ENCODE measurements at regions not wholly inside any gene's neighbourhood (a gene's known extent, or its start where the extent isn't known, plus 50 kb on each side); places are given as distances from the start of the nearest gene placed in this dataset.

GRCh38 chr18:4823091-4823490, 368.0 kb upstream of the DLGAP1 start:
- no peak for ATAC-seq (ENCODE audit: low read depth)
- Histone ChIP-seq H3K27ac (ENCODE audit: poor library complexity, severe bottlenecking) (no peak overlapping the region), H3K27me3 (ENCODE audit: insufficient read depth, poor library complexity, severe bottlenecking) (no peaks in the 10 kb centered on the region), H3K4me3 (ENCODE audit: severe bottlenecking) (no peak overlapping the region), H3K4me1 (ENCODE audit: insufficient read depth, poor library complexity, severe bottlenecking) (no peaks in the 10 kb centered on the region), H3K36me3 (ENCODE audit: low read depth) (no peaks in the 10 kb centered on the region), H3K9me3 (ENCODE audit: severe bottlenecking) (peaks cover 2% of the 10 kb centered on the region)
- no peak for TF ChIP-seq CTCF (IDR thresholded peaks at IDR 0.05; ENCODE audit: poor library complexity, severe bottlenecking)
- no peak for DNase-seq (ENCODE audit: low spot score)

- Histone ChIP-seq H3K4me3 (ENCODE audit: severe bottlenecking) (no peak overlapping the region), H3K4me1 (ENCODE audit: insufficient read depth, poor library complexity, severe bottlenecking) (no peaks in the 10 kb centered on the region), H3K9me3 (ENCODE audit: severe bottlenecking) (peaks cover 2% of the 10 kb centered on the region), H3K36me3 (ENCODE audit: low read depth) (no peaks in the 10 kb centered on the region), H3K27me3 (ENCODE audit: insufficient read depth, poor library complexity, severe bottlenecking) (no peaks in the 10 kb centered on the region), H3K27ac (ENCODE audit: poor library complexity, severe bottlenecking) (no peak overlapping the region)
- TF ChIP-seq CTCF (IDR thresholded peaks at IDR 0.05; ENCODE audit: poor library complexity, severe bottlenecking) = no peak
- no peak for DNase-seq (ENCODE audit: low spot score)
- ATAC-seq (ENCODE audit: low read depth) = no peak
These were observed 366.7 kb upstream of the DLGAP1 start for GRCh38 chr18:4821801-4822200.

- TF ChIP-seq CTCF (IDR thresholded peaks at IDR 0.05; ENCODE audit: poor library complexity, severe bottlenecking) = no peak
- Histone ChIP-seq H3K4me1 (ENCODE audit: insufficient read depth, poor library complexity, severe bottlenecking) (no peaks in the 10 kb centered on the region), H3K9me3 (ENCODE audit: severe bottlenecking) (peaks cover 6% of the 10 kb centered on the region), H3K4me3 (ENCODE audit: severe bottlenecking) (no peak overlapping the region), H3K27ac (ENCODE audit: poor library complexity, severe bottlenecking) (no peak overlapping the region), H3K36me3 (ENCODE audit: low read depth) (no peaks in the 10 kb centered on the region), H3K27me3 (ENCODE audit: insufficient read depth, poor library complexity, severe bottlenecking) (no peaks in the 10 kb centered on the region)
- DNase-seq (ENCODE audit: low spot score) (no peak), ATAC-seq (ENCODE audit: low read depth) (no peak)
These were observed 362.6 kb upstream of the DLGAP1 start for GRCh38 chr18:4817665-4818064.

GRCh38 chr18:4813708-4814107, 358.6 kb upstream of the DLGAP1 start:
- Histone ChIP-seq H3K36me3 (ENCODE audit: low read depth) (no peaks in the 10 kb centered on the region), H3K4me3 (ENCODE audit: severe bottlenecking) (no peak overlapping the region), H3K4me1 (ENCODE audit: insufficient read depth, poor library complexity, severe bottlenecking) (no peaks in the 10 kb centered on the region), H3K27ac (ENCODE audit: poor library complexity, severe bottlenecking) (no peak overlapping the region), H3K27me3 (ENCODE audit: insufficient read depth, poor library complexity, severe bottlenecking) (no peaks in the 10 kb centered on the region), H3K9me3 (ENCODE audit: severe bottlenecking) (peaks cover 4% of the 10 kb centered on the region)
- TF ChIP-seq CTCF (IDR thresholded peaks at IDR 0.05; ENCODE audit: poor library complexity, severe bottlenecking) = no peak
- no peak for DNase-seq (ENCODE audit: low spot score)
- no peak for ATAC-seq (ENCODE audit: low read depth)

- H3K4me3 ChIP-seq (ENCODE audit: severe bottlenecking) = no peak overlapping the region
- ATAC-seq (ENCODE audit: low read depth) = no peak
- no peaks in the 10 kb centered on the region for H3K27me3 ChIP-seq (ENCODE audit: insufficient read depth, poor library complexity, severe bottlenecking)
- TF ChIP-seq CTCF (IDR thresholded peaks at IDR 0.05; ENCODE audit: poor library complexity, severe bottlenecking) = no peak
- H3K4me1 ChIP-seq (ENCODE audit: insufficient read depth, poor library complexity, severe bottlenecking) = no peaks in the 10 kb centered on the region
- no peak for DNase-seq (ENCODE audit: low spot score)
- no peaks in the 10 kb centered on the region for H3K9me3 ChIP-seq (ENCODE audit: severe bottlenecking)
- no peaks in the 10 kb centered on the region for H3K36me3 ChIP-seq (ENCODE audit: low read depth)
- H3K27ac ChIP-seq (ENCODE audit: poor library complexity, severe bottlenecking) = no peak overlapping the region
These were observed 353.8 kb upstream of the DLGAP1 start for GRCh38 chr18:4808891-4809290.

Data from RWPE2 (cell line).